DOHH2 (cell line): ENCODE measurements at regions not wholly inside any gene's neighbourhood (a gene's known extent, or its start where the extent isn't known, plus 50 kb on each side); places are given as distances from the start of the nearest gene placed in this dataset.

Source experiments
- H3F3A ChIP-seq: fragments of 200-600 bp; sonication (generic), shearing (Covaris generic); 2 replicates; pipeline ENCODE4 v1.6.0; 2016; ENCODE audit warnings: antibody characterized with exemption, mild to moderate bottlenecking; ENCODE audit not compliant: control insufficient read depth, insufficient read depth
- H3K27ac ChIP-seq: fragments of 200-600 bp; sonication (generic); 2 replicates; pipeline ENCODE4 v1.5.1; 2014; ENCODE audit warnings: low read depth, mild to moderate bottlenecking, low read length, moderate library complexity
- H3K27me3 ChIP-seq: fragments of 200-600 bp; sonication (generic); 2 replicates; pipeline ENCODE4 v1.6.1; 2014; ENCODE audit warnings: mild to moderate bottlenecking, low read length, mixed read lengths; ENCODE audit not compliant: control insufficient read depth
- H3K36me3 ChIP-seq: fragments of 200-600 bp; sonication (generic); 2 replicates; pipeline ENCODE4 v1.6.1; 2014; ENCODE audit warnings: mild to moderate bottlenecking, low read length, moderate library complexity, mixed read lengths; ENCODE audit not compliant: control insufficient read depth
- H3K4me1 ChIP-seq: fragments of 200-600 bp; sonication (generic); 2 replicates; pipeline ENCODE4 v1.6.1; 2014; ENCODE audit warnings: mild to moderate bottlenecking, low read length, mixed read lengths; ENCODE audit not compliant: control insufficient read depth
- H3K4me2 ChIP-seq: fragments of 200-600 bp; sonication (generic); 2 replicates; pipeline ENCODE4 v1.6.0; 2014; ENCODE audit warnings: mild to moderate bottlenecking, low read length, moderate library complexity
- H3K4me3 ChIP-seq: fragments of 200-600 bp; sonication (generic); 2 replicates; pipeline ENCODE4 v1.5.1; 2014; ENCODE audit warnings: mild to moderate bottlenecking, low read length, mixed read lengths
- H3K79me2 ChIP-seq: fragments of 200-600 bp; sonication (generic); 2 replicates; pipeline ENCODE4 v1.6.1; 2014; ENCODE audit warnings: mild to moderate bottlenecking, low read length, mixed read lengths; ENCODE audit not compliant: control insufficient read depth
- H3K9me2 ChIP-seq: fragments of 200-600 bp; sonication (generic); replicated peaks from 2 replicates; pipeline ENCODE4 v1.6.1; 2014; ENCODE audit warnings: mild to moderate bottlenecking, low read length, mixed read lengths; ENCODE audit not compliant: control insufficient read depth
- H3K9me3 ChIP-seq: fragments of 200-600 bp; sonication (generic); 2 replicates; pipeline ENCODE4 v1.6.1; 2014; ENCODE audit warnings: antibody characterized with exemption, low read length, mixed read lengths; ENCODE audit not compliant: control insufficient read depth, insufficient read depth
- H4K20me1 ChIP-seq: fragments of 200-600 bp; sonication (generic); 2 replicates; pipeline ENCODE4 v1.6.0; 2014; ENCODE audit warnings: low read depth, mild to moderate bottlenecking, antibody characterized with exemption, low read length, moderate library complexity; ENCODE audit not compliant: control insufficient read depth, insufficient read depth
- EZH2phosphoT487 ChIP-seq: fragments of 200-600 bp; sonication (generic); IDR thresholded peaks from 2 replicates; pipeline ENCODE4 v1.6.1; 2017; ENCODE audit warnings: borderline replicate concordance, mild to moderate bottlenecking, antibody characterized with exemption, low read length, moderate library complexity, mixed read lengths
- TF ChIP-seq, protein P1 (sequence below): fragments of 200-600 bp; sonication (generic); IDR thresholded peaks from one replicate; pipeline ENCODE4 v1.5.1; 2014; ENCODE audit warnings: antibody characterized with exemption, mild to moderate bottlenecking, low read depth, low read length; ENCODE audit not compliant: poor library complexity, severe bottlenecking

DNA sequence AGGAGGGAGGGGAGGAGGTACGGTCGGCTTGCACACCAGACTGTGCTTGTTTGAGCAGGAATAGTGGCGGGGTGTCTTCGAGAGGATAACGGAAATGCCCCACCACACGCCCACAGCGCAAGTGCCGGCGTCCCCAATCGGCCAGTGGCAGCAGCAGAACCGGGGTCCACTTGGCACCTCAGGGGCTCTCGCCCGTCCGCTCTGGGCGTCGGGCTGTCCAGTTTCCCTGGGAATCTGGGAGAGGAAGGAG, 53.7 kb downstream of the CCDC54 start:
- peak overlapping the region; percentile 85 for H3K4me3 ChIP-seq

GRCh38 chr3:107431246-107432012, 54.2 kb downstream of the CCDC54 start:
- H3K27me3 ChIP-seq = peaks cover 21% of the 10 kb centered on the region
- H3F3A ChIP-seq = peaks cover 7% of the 10 kb centered on the region
- H3K36me3 ChIP-seq = no peaks in the 10 kb centered on the region
- no peaks in the 10 kb centered on the region for H3K79me2 ChIP-seq
- TF ChIP-seq, protein P1, sequence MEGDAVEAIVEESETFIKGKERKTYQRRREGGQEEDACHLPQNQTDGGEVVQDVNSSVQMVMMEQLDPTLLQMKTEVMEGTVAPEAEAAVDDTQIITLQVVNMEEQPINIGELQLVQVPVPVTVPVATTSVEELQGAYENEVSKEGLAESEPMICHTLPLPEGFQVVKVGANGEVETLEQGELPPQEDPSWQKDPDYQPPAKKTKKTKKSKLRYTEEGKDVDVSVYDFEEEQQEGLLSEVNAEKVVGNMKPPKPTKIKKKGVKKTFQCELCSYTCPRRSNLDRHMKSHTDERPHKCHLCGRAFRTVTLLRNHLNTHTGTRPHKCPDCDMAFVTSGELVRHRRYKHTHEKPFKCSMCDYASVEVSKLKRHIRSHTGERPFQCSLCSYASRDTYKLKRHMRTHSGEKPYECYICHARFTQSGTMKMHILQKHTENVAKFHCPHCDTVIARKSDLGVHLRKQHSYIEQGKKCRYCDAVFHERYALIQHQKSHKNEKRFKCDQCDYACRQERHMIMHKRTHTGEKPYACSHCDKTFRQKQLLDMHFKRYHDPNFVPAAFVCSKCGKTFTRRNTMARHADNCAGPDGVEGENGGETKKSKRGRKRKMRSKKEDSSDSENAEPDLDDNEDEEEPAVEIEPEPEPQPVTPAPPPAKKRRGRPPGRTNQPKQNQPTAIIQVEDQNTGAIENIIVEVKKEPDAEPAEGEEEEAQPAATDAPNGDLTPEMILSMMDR = no peak
- TF ChIP-seq EZH2phosphoT487 = no peak
- peaks cover 57% of the 10 kb centered on the region for H3K4me1 ChIP-seq
- peak overlapping the region; percentile 96 for H3K4me2 ChIP-seq
- H3K9me3 ChIP-seq = no peaks in the 10 kb centered on the region
- H4K20me1 ChIP-seq = no peaks in the 10 kb centered on the region
- H3K27ac ChIP-seq = no peak overlapping the region
- peak overlapping the region; percentile 85 for H3K4me3 ChIP-seq
- no peaks in the 10 kb centered on the region for H3K9me2 ChIP-seq

More for the DNA sequence above, 53.7 kb downstream of the CCDC54 start:
- Histone ChIP-seq H3F3A (peaks cover 7% of the 10 kb centered on the region), H3K9me3 (no peaks in the 10 kb centered on the region), H3K27ac (no peak overlapping the region), H3K4me2 (peak overlapping the region; percentile 96), H3K36me3 (no peaks in the 10 kb centered on the region), H3K79me2 (no peaks in the 10 kb centered on the region), H3K4me1 (peaks cover 62% of the 10 kb centered on the region), H3K27me3 (peaks cover 21% of the 10 kb centered on the region), H3K9me2 (no peaks in the 10 kb centered on the region), H4K20me1 (no peaks in the 10 kb centered on the region)
- TF ChIP-seq, protein P1 = no peak
- TF ChIP-seq EZH2phosphoT487 = no peak

- no peak for TF ChIP-seq EZH2phosphoT487
- TF ChIP-seq, protein P1 = no peak
- Histone ChIP-seq H3K4me3 (peak overlapping the region; percentile 85), H3K9me2 (no peaks in the 10 kb centered on the region), H3K79me2 (no peaks in the 10 kb centered on the region), H3K27ac (no peak overlapping the region), H3F3A (peaks cover 7% of the 10 kb centered on the region), H3K36me3 (no peaks in the 10 kb centered on the region), H3K27me3 (peaks cover 21% of the 10 kb centered on the region), H3K4me1 (peaks cover 51% of the 10 kb centered on the region), H4K20me1 (no peaks in the 10 kb centered on the region), H3K9me3 (no peaks in the 10 kb centered on the region), H3K4me2 (peak overlapping the region; percentile 96)
Measured at GRCh38 chr3:107432013-107432515, 54.8 kb downstream of the CCDC54 start.
